ENCODE measurements at regions not wholly inside any gene's neighbourhood (a gene's known extent, or its start where the extent isn't known, plus 50 kb on each side); places are given as distances from the start of the nearest gene placed in this dataset.

DNA sequence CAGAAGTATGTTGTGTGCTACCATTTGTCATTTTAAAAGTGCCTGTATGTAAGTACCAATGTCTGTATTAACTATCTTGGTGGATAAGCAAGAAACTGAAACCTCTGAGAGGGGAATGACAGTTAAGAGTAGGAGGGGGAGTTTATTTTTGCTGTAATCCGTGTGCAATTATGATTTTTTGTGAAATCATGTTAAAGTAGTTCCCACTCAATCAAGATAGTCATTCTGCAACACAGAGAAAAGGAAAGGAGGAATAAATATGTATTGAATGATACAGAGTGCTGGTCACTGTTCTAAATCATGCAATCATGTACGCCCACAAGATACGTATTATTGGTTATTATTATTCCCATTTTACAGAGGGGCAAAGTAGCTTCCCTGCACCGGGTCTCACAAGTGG, 105.1 kb upstream of the UBE2E1 start:
- H3K4me3 ChIP-seq (ENCODE audit: low read depth, low read length), result no peak overlapping the region
- DNase-seq (ENCODE audit: low read depth), result no peak
- TF ChIP-seq, protein P1, sequence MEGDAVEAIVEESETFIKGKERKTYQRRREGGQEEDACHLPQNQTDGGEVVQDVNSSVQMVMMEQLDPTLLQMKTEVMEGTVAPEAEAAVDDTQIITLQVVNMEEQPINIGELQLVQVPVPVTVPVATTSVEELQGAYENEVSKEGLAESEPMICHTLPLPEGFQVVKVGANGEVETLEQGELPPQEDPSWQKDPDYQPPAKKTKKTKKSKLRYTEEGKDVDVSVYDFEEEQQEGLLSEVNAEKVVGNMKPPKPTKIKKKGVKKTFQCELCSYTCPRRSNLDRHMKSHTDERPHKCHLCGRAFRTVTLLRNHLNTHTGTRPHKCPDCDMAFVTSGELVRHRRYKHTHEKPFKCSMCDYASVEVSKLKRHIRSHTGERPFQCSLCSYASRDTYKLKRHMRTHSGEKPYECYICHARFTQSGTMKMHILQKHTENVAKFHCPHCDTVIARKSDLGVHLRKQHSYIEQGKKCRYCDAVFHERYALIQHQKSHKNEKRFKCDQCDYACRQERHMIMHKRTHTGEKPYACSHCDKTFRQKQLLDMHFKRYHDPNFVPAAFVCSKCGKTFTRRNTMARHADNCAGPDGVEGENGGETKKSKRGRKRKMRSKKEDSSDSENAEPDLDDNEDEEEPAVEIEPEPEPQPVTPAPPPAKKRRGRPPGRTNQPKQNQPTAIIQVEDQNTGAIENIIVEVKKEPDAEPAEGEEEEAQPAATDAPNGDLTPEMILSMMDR (IDR thresholded peaks at IDR 0.05; ENCODE audit: insufficient read depth, low read length), result no peak

- TF ChIP-seq, protein P1 (IDR thresholded peaks at IDR 0.05; ENCODE audit: insufficient read depth, low read length), result no peak
- H3K4me3 ChIP-seq (ENCODE audit: low read depth, low read length), result no peak overlapping the region
- no peak for DNase-seq (ENCODE audit: low read depth)
These were observed 103.8 kb upstream of the UBE2E1 start for GRCh38 chr3:23701716-23702597.

GRCh38 chr3:23704298-23704697, 101.5 kb upstream of the UBE2E1 start:
- H3K4me3 ChIP-seq (ENCODE audit: low read depth, low read length), result no peak overlapping the region
- peak; percentile 63 for DNase-seq (ENCODE audit: low read depth)
- TF ChIP-seq, protein P1 (IDR thresholded peaks at IDR 0.05; ENCODE audit: insufficient read depth, low read length), result no peak

DNA sequence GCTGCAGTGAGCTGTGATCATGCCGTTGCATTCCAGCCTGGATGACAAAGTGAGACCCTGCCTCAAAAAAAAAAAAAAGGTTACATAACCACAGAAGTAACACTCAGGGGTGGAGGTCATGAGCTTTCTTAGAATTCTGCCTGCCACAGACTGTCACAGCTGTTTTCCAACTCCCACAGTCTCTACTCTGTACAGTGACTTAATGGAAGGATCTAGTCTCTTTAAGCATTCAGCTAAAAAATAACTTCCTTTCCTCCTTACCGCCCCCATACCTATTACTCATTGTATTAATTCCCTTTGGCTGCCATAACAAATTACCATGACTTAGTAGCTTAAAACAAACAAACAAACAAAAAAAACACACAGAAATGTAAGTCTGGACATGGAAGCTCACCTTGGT, 99.6 kb upstream of the UBE2E1 start:
- TF ChIP-seq, protein P1 (IDR thresholded peaks at IDR 0.05; ENCODE audit: insufficient read depth, low read length), result no peak
- no peak for DNase-seq (ENCODE audit: low read depth)
- H3K4me3 ChIP-seq (ENCODE audit: low read depth, low read length), result no peak overlapping the region

GRCh38 chr3:23709987-23710386, 95.8 kb upstream of the UBE2E1 start:
- DNase-seq (ENCODE audit: low read depth), result no peak
- TF ChIP-seq, protein P1 (IDR thresholded peaks at IDR 0.05; ENCODE audit: insufficient read depth, low read length), result no peak
- H3K4me3 ChIP-seq (ENCODE audit: low read depth, low read length), result no peak overlapping the region

DNA sequence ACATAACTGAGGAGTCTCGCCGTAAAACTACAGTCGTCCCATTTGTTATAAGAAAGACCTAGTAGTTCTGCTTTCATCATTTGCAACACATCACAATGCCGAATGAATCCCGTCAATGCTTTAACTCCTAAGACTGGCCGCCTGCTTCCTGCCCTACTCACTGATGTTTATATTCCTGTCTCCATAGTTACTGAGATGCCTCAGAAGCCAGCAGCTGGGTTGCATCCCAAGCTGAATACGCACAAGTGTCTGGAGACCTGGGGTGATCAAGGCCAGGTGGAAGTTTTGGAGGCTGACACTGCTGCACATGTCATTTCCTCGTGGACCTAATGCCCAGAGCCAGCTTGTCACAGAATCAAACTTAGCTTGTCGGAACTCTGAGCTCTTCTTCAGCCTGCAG, 95.2 kb upstream of the UBE2E1 start:
- TF ChIP-seq, protein P1 (IDR thresholded peaks at IDR 0.05; ENCODE audit: insufficient read depth, low read length), result no peak
- H3K4me3 ChIP-seq (ENCODE audit: low read depth, low read length), result no peak overlapping the region
- peak; percentile 66 for DNase-seq (ENCODE audit: low read depth)
